Ascending aorta (tissue), 2 donors: ENCODE measurements at regions not wholly inside any gene's neighbourhood (a gene's known extent, or its start where the extent isn't known, plus 50 kb on each side); places are given as distances from the start of the nearest gene placed in this dataset.

Source experiments
- DNase-seq, 2 donors: peaks; one replicate each; pipeline ENCODE4 v3.0.0-alpha.2; 2019; ENCODE audit warnings: low spot score in 2 of 2
- H3K27ac ChIP-seq, 2 donors: fragments of 200-600 bp; sonication (generic); one replicate each; pipeline ENCODE4 v1.5.1; 2016 to 2017; ENCODE audit warnings: mild to moderate bottlenecking in 1 of 2
- H3K27me3 ChIP-seq: fragments of 200-600 bp; sonication (generic); one replicate; pipeline ENCODE4 v1.5.1; 2017
- H3K36me3 ChIP-seq, 2 donors: fragments of 200-600 bp; sonication (generic); one replicate each; pipeline ENCODE4 v1.5.1; 2016
- H3K4me1 ChIP-seq, 2 donors: fragments of 200-600 bp; sonication (generic); one replicate each; pipeline ENCODE4 v1.5.1; 2016 to 2017; ENCODE audit warnings: mild to moderate bottlenecking in 1 of 2
- H3K4me3 ChIP-seq, 2 donors: fragments of 200-600 bp; sonication (generic); one replicate each; pipeline ENCODE4 v1.5.1; 2016 to 2017; ENCODE audit warnings: mild to moderate bottlenecking in 1 of 2
- H3K9me3 ChIP-seq, 2 donors: fragments of 200-600 bp; sonication (generic); one replicate each; pipeline ENCODE4 v1.5.1; 2016
- intact Hi-C: fragments of 100-400 bp; cut with DNase I; formaldehyde crosslinking; loops from one replicate; pipeline ENCODE4 v1.15.1; 2023
- TF ChIP-seq, protein P1 (sequence below), 3 experiments: fragments of 200-600 bp in 2 of 3; fragments of 450-650 bp in 1 of 3; sonication (generic) in 2 of 3; IDR thresholded peaks; one replicate each; pipeline ENCODE4 v1.5.1; 2016 to 2019; ENCODE audit warnings: antibody characterized with exemption in 3 of 3, mild to moderate bottlenecking in 1 of 3, moderate library complexity in 1 of 3

DNA sequence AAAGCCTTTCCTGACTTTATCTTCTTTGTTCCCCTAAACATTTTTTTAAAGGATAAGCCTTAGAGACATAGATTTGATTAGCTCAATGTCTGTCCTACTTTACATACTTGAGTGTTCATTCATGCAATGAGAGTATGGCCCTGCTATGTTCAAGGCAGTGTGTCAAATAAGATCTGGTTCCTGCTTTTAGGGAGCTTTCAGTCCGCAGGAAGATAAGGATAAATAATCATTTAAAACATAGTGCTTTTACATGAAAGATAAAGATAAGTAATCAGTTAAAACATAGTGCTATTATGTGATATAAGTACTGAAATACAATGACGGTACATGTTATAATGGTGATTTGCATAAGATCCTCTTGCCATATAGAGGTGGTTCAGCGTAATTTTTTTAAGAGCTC, 378.3 kb upstream of the PRICKLE1 start:
- H3K4me3 ChIP-seq = no peak overlapping the region

DNA sequence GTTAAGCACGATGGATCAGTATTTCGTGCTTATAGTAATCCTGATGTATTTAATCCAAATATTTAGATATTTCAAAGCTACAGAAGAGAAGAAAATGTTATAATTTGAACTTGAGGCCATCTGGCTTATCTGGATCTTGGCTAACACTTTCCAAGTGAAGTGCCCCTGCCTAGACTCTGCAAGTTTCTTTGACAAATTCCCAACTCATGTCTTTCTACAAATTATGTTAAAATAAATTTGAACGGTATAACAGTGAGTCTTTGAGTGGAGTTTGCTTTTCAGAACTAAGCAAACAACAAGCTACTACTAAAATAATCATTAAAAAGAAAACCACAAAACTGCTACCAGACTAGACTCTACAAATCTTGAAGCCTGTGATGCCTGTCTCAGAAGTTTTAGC, 374.4 kb upstream of the PRICKLE1 start:
- TF ChIP-seq, protein P1, sequence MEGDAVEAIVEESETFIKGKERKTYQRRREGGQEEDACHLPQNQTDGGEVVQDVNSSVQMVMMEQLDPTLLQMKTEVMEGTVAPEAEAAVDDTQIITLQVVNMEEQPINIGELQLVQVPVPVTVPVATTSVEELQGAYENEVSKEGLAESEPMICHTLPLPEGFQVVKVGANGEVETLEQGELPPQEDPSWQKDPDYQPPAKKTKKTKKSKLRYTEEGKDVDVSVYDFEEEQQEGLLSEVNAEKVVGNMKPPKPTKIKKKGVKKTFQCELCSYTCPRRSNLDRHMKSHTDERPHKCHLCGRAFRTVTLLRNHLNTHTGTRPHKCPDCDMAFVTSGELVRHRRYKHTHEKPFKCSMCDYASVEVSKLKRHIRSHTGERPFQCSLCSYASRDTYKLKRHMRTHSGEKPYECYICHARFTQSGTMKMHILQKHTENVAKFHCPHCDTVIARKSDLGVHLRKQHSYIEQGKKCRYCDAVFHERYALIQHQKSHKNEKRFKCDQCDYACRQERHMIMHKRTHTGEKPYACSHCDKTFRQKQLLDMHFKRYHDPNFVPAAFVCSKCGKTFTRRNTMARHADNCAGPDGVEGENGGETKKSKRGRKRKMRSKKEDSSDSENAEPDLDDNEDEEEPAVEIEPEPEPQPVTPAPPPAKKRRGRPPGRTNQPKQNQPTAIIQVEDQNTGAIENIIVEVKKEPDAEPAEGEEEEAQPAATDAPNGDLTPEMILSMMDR (IDR thresholded peaks at IDR 0.05) = no peak
- no peaks in the 10 kb centered on the region for H3K4me1 ChIP-seq
- H3K4me3 ChIP-seq = no peak overlapping the region
- H3K27ac ChIP-seq = no peak overlapping the region
- intact Hi-C loops = no loop called here
- H3K9me3 ChIP-seq = no peaks in the 10 kb centered on the region
- DNase-seq = no peak
- H3K27me3 ChIP-seq = no peaks in the 10 kb centered on the region
- H3K36me3 ChIP-seq = no peaks in the 10 kb centered on the region

More for the DNA sequence above, 378.3 kb upstream of the PRICKLE1 start:
- TF ChIP-seq, protein P1 (IDR thresholded peaks at IDR 0.05) = no peak
- Histone ChIP-seq H3K27me3 (no peaks in the 10 kb centered on the region), H3K36me3 (no peaks in the 10 kb centered on the region), H3K4me1 (no peaks in the 10 kb centered on the region), H3K27ac (no peak overlapping the region), H3K9me3 (no peaks in the 10 kb centered on the region)
- DNase-seq = no peak
- intact Hi-C loops = no loop called here

GRCh38 chr12:42962384-42962783, 372.8 kb upstream of the PRICKLE1 start:
- no peaks in the 10 kb centered on the region for H3K36me3 ChIP-seq
- intact Hi-C loops = no loop called here
- TF ChIP-seq, protein P1 (IDR thresholded peaks at IDR 0.05) = no peak
- no peaks in the 10 kb centered on the region for H3K9me3 ChIP-seq
- DNase-seq = no peak
- H3K4me1 ChIP-seq = no peaks in the 10 kb centered on the region
- H3K4me3 ChIP-seq = no peak overlapping the region
- H3K27me3 ChIP-seq = no peaks in the 10 kb centered on the region
- H3K27ac ChIP-seq = no peak overlapping the region

DNA sequence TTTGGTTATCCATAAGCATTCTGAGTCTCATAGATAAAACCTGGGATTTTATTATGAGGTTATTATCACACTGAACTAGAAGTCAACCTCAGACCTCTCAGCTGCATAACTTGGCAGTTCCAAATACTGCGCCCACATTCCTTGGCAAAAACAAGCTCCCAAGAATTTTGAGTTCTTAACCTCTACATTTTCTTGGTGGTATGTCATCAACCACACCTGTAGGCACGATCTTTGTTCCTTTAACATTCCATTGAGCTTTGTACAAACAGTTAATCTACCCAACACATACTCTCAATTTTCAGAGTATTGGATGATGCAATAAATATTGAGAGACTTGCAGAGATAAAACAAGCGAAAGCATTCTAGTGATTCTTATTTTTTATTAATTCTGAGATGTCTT, 371.8 kb upstream of the PRICKLE1 start:
- Histone ChIP-seq H3K9me3 (no peaks in the 10 kb centered on the region), H3K4me1 (no peaks in the 10 kb centered on the region), H3K36me3 (no peaks in the 10 kb centered on the region), H3K4me3 (no peak overlapping the region), H3K27me3 (no peaks in the 10 kb centered on the region), H3K27ac (no peak overlapping the region)
- intact Hi-C loops = no loop called here
- DNase-seq = no peak
- TF ChIP-seq, protein P1 (IDR thresholded peaks at IDR 0.05) = no peak

- H3K4me3 ChIP-seq = no peak overlapping the region
Observed at GRCh38 chr12:42960087-42960527, 370.6 kb upstream of the PRICKLE1 start.

More at GRCh38 chr12:42960087-42960527, 370.6 kb upstream of the PRICKLE1 start:
- Histone ChIP-seq H3K4me1 (no peaks in the 10 kb centered on the region), H3K36me3 (no peaks in the 10 kb centered on the region), H3K27ac (no peak overlapping the region), H3K27me3 (no peaks in the 10 kb centered on the region), H3K9me3 (no peaks in the 10 kb centered on the region)
- TF ChIP-seq, protein P1 (IDR thresholded peaks at IDR 0.05) = no peak
- no peak for DNase-seq
- intact Hi-C loops = no loop called here
